Activated naive CD8-positive, alpha-beta T cell treated with anti-CD3 and anti-CD28 coated beads, Interleukin-2, amount 50 U/mL, for 24 hours (primary cell): ENCODE measurements at regions not wholly inside any gene's neighbourhood (a gene's known extent, or its start where the extent isn't known, plus 50 kb on each side); places are given as distances from the start of the nearest gene placed in this dataset.
"Not testable (repeated sequence)": the region's sequence is repeated elsewhere in the genome, so short reads cannot be mapped to it uniquely, and the experiment has no call there.

Experiments
- ATAC-seq: fragments of 150-1000 bp; cut with Tn5 transposase; one replicate; pipeline ENCODE4 v1.10.0; 2021
- DNase-seq: peaks from one replicate; pipeline ENCODE4 v3.0.0; 2021
- H3K27ac Mint-ChIP-seq: one replicate; pipeline ENCODE4 v1.8.0; 2021; ENCODE audit warnings: mild to moderate bottlenecking, mixed read lengths
- H3K27me3 Mint-ChIP-seq: one replicate; pipeline ENCODE4 v1.8.0; 2021; ENCODE audit warnings: mixed read lengths
- H3K36me3 Mint-ChIP-seq: one replicate; pipeline ENCODE4 v1.8.0; 2021; ENCODE audit warnings: low read depth, mixed read lengths
- H3K4me1 Mint-ChIP-seq: one replicate; pipeline ENCODE4 v1.8.0; 2021; ENCODE audit warnings: mixed read lengths
- H3K4me3 Mint-ChIP-seq: one replicate; pipeline ENCODE4 v1.8.0; 2021; ENCODE audit warnings: mild to moderate bottlenecking, moderate library complexity, mixed read lengths
- H3K9me3 Mint-ChIP-seq: one replicate; pipeline ENCODE4 v1.8.0; 2021; ENCODE audit warnings: mixed read lengths

GRCh38 chr2:51986101-51986500 lies 954.2 kb upstream of the NRXN1 start:
- Mint-ChIP-seq H3K27me3 (no peaks in the 10 kb centered on the region), H3K4me1 (no peaks in the 10 kb centered on the region), H3K27ac (no peak overlapping the region), H3K4me3 (no peak overlapping the region), H3K9me3 (no peaks in the 10 kb centered on the region), H3K36me3 (no peaks in the 10 kb centered on the region)
- ATAC-seq (no peak), DNase-seq (no peak)

DNA sequence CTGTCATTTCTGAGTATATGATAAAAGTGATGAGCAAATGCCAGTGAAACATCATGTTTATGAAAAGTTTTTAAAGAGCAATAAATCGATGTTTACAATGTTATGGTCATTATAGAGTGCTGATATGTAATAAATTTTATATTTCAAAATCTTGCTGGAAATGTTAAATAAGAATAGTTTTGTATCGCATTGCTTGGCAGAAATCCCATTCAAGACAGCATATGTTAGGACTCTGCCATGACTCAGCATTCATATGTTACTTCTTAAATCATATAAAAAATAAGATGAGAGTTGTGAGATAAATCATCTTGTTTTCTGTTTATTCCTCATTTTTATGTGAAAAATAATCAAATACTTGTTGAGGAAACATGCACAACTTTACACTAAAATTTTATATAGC lies 949.9 kb upstream of the NRXN1 start:
- Mint-ChIP-seq H3K4me1 (no peaks in the 10 kb centered on the region), H3K9me3 (no peaks in the 10 kb centered on the region), H3K27me3 (no peaks in the 10 kb centered on the region), H3K27ac (no peak overlapping the region), H3K36me3 (no peaks in the 10 kb centered on the region), H3K4me3 (no peak overlapping the region)
- ATAC-seq (no peak), DNase-seq (no peak)

- ATAC-seq (no peak), DNase-seq (no peak)
- H3K27ac Mint-ChIP-seq: no peak overlapping the region
- H3K4me1 Mint-ChIP-seq: no peaks in the 10 kb centered on the region
- H3K4me3 Mint-ChIP-seq: no peak overlapping the region
- H3K9me3 Mint-ChIP-seq: peaks cover 3% of the 10 kb centered on the region
- H3K27me3 Mint-ChIP-seq: no peaks in the 10 kb centered on the region
- no peaks in the 10 kb centered on the region for H3K36me3 Mint-ChIP-seq
Observed at GRCh38 chr2:51976623-51977022, 944.7 kb upstream of the NRXN1 start.

DNA sequence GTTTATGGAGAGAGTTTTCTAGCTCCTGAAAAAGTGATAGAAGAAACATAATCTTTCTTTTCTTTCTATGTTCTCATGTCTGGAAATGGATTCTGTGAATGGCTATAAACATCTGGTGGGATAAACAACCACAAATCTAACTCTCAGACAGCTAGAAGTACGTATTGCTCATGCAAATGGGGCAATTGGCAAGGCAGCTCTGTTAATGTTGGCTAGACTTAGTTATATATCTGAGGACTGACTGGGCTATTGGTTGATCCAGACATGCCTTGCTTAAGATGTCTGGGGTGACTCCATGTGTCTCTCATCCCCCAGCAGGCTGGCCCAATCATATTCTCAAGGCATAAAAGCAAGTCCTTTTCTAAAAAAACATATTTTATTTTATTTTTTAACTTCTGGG lies 939.2 kb upstream of the NRXN1 start:
- Mint-ChIP-seq H3K27ac (no peak overlapping the region), H3K9me3 (peaks cover 15% of the 10 kb centered on the region), H3K4me1 (no peaks in the 10 kb centered on the region), H3K4me3 (no peak overlapping the region), H3K27me3 (no peaks in the 10 kb centered on the region), H3K36me3 (no peaks in the 10 kb centered on the region)
- ATAC-seq (no peak), DNase-seq (no peak)

GRCh38 chr2:51969347-51969746 lies 937.4 kb upstream of the NRXN1 start:
- Mint-ChIP-seq H3K9me3 (peaks cover 15% of the 10 kb centered on the region), H3K4me3 (no peak overlapping the region), H3K4me1 (no peaks in the 10 kb centered on the region), H3K27ac (no peak overlapping the region), H3K36me3 (no peaks in the 10 kb centered on the region), H3K27me3 (no peaks in the 10 kb centered on the region)
- DNase-seq (no peak), ATAC-seq (no peak)

GRCh38 chr2:51960841-51961335 lies 929.0 kb upstream of the NRXN1 start:
- no peak for ATAC-seq
- Mint-ChIP-seq H3K9me3 (peaks cover 5% of the 10 kb centered on the region), H3K27me3 (no peaks in the 10 kb centered on the region), H3K27ac (no peak overlapping the region), H3K36me3 (no peaks in the 10 kb centered on the region), H3K4me1 (no peaks in the 10 kb centered on the region), H3K4me3 (no peak overlapping the region)
- DNase-seq: no peak

- H3K36me3 Mint-ChIP-seq: no peaks in the 10 kb centered on the region
- ATAC-seq: no peak
- H3K4me1 Mint-ChIP-seq: no peaks in the 10 kb centered on the region
- no peak for DNase-seq
- H3K9me3 Mint-ChIP-seq: peaks cover 5% of the 10 kb centered on the region
- H3K4me3 Mint-ChIP-seq: no peak overlapping the region
- H3K27me3 Mint-ChIP-seq: no peaks in the 10 kb centered on the region
- no peak overlapping the region for H3K27ac Mint-ChIP-seq
Observed at GRCh38 chr2:51960281-51960680, 928.3 kb upstream of the NRXN1 start.

DNA sequence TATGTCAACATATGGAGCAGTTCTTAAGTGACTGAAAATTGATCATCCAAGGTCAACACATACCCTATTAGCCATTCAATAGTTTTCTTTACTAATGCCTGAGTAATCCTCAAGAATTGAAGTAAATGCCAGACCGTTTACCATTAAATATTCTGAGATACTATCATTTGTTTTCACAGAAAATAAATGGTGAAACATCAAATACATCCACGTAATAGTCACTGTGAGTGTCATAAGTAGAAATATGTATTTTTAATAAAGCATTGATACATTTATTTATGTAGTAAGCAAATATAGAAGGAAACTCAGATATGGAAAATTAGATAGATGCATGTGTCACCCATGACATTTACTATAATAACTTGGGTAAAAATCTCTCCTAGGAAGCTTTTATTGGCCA lies 927.8 kb upstream of the NRXN1 start:
- DNase-seq: no peak

DNA sequence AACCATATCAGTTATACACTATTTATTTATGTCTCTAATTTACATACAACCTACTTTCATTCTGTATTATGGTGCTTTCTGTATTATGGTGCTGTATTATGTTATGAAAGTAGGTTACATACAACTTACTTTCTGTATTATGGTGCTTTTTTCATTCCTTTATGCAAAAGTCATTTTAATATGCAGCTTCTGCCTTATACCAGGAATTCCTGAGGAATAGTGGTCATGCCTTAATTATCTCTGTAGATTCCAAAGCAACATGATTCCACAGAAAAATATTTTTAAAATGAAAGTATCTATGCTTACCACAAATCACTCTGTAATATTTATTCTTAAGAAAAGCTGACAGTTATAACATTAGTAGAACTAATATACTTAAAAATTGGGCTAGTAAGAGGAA lies 922.0 kb upstream of the NRXN1 start:
- peaks cover 26% of the 10 kb centered on the region for H3K9me3 Mint-ChIP-seq
- no peak overlapping the region for H3K4me3 Mint-ChIP-seq
- no peaks in the 10 kb centered on the region for H3K27me3 Mint-ChIP-seq
- no peaks in the 10 kb centered on the region for H3K36me3 Mint-ChIP-seq
- no peak for DNase-seq
- no peaks in the 10 kb centered on the region for H3K4me1 Mint-ChIP-seq
- H3K27ac Mint-ChIP-seq: no peak overlapping the region
- ATAC-seq: no peak

More for the DNA sequence above, 927.8 kb upstream of the NRXN1 start:
- Mint-ChIP-seq H3K4me1 (no peaks in the 10 kb centered on the region), H3K9me3 (peaks cover 5% of the 10 kb centered on the region), H3K4me3 (no peak overlapping the region), H3K27me3 (no peaks in the 10 kb centered on the region), H3K27ac (no peak overlapping the region), H3K36me3 (no peaks in the 10 kb centered on the region)
- ATAC-seq: no peak

DNA sequence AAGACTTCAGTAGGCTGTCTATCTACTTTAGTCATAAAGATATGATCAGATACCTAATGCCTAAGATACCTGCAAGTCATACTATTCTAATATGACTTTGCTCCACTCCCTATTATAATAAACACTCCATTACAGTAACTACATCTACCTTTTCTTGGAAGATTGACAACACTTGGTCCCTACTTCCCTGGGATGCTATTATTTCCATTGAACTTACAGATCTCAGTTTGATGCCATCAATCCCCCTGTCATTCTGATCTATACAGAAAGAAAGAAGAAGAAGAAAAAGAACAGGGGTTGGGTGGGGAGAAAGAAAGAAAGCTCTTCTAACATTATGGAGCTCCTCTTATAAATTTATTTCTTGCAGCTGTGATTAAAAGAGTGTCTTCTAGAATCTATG lies 889.1 kb upstream of the NRXN1 start:
- Mint-ChIP-seq H3K36me3 (no peaks in the 10 kb centered on the region), H3K4me3 (no peak overlapping the region)

GRCh38 chr2:51920509-51920908 lies 888.6 kb upstream of the NRXN1 start:
- ATAC-seq (no peak), DNase-seq (no peak)
- Mint-ChIP-seq H3K9me3 (peaks cover 32% of the 10 kb centered on the region), H3K4me1 (no peaks in the 10 kb centered on the region), H3K4me3 (no peak overlapping the region), H3K36me3 (no peaks in the 10 kb centered on the region), H3K27me3 (no peaks in the 10 kb centered on the region), H3K27ac (no peak overlapping the region)

More for the DNA sequence above, 889.1 kb upstream of the NRXN1 start:
- Mint-ChIP-seq H3K9me3 (peaks cover 29% of the 10 kb centered on the region), H3K27me3 (no peaks in the 10 kb centered on the region), H3K4me1 (no peaks in the 10 kb centered on the region), H3K27ac (no peak overlapping the region)
- DNase-seq: no peak
- no peak for ATAC-seq

DNA sequence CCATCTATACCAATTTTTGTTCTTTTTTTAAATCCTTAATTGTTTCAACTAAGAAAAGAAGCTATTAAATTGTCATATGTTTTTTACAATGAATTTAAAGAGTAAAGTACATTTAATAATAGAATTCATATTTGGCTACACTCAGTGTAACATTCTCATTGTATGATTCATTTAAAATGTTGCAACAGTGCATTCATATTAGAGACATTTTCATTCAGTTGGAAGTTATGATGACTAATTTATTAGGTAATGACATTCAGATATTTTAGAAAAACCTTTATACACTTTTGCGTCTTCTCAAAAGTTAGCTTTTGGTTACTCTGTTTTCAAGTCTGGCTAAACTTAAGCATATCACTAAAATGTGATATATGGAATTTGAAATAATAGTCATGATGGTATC lies 887.5 kb upstream of the NRXN1 start:
- no peak for ATAC-seq
- Mint-ChIP-seq H3K4me1 (no peaks in the 10 kb centered on the region), H3K27me3 (no peaks in the 10 kb centered on the region), H3K4me3 (no peak overlapping the region), H3K36me3 (no peaks in the 10 kb centered on the region), H3K27ac (no peak overlapping the region), H3K9me3 (peaks cover 29% of the 10 kb centered on the region)
- DNase-seq: no peak

DNA sequence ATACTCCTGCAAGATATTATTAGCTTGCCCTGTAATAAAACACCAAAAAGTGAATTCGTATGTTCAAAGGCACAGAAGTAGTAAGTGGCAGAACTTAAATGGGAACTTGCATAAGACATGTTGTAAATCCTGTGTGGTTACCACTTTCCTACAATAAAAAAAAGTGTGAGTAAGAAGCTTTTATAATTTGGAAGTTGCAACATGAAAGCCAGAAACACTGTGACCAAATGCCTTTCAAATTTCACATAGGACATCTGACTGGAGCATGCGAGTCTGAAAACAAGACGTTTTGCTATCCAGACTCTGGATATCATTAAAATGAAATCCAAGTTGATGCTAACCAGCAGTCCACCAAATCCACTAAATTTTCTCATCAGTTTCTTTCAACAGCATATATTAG lies 886.2 kb upstream of the NRXN1 start:
- Mint-ChIP-seq H3K27me3 (no peaks in the 10 kb centered on the region), H3K4me1 (no peaks in the 10 kb centered on the region), H3K9me3 (peaks cover 33% of the 10 kb centered on the region), H3K27ac (no peak overlapping the region), H3K4me3 (no peak overlapping the region), H3K36me3 (no peaks in the 10 kb centered on the region)
- DNase-seq: no peak
- ATAC-seq: no peak

GRCh38 chr2:51903728-51904127 lies 871.8 kb upstream of the NRXN1 start:
- H3K27ac Mint-ChIP-seq: no peak overlapping the region
- no peaks in the 10 kb centered on the region for H3K27me3 Mint-ChIP-seq
- no peak overlapping the region for H3K4me3 Mint-ChIP-seq
- H3K9me3 Mint-ChIP-seq: peaks cover 20% of the 10 kb centered on the region
- DNase-seq (no peak), ATAC-seq (no peak)
- H3K36me3 Mint-ChIP-seq: no peaks in the 10 kb centered on the region
- no peaks in the 10 kb centered on the region for H3K4me1 Mint-ChIP-seq

DNA sequence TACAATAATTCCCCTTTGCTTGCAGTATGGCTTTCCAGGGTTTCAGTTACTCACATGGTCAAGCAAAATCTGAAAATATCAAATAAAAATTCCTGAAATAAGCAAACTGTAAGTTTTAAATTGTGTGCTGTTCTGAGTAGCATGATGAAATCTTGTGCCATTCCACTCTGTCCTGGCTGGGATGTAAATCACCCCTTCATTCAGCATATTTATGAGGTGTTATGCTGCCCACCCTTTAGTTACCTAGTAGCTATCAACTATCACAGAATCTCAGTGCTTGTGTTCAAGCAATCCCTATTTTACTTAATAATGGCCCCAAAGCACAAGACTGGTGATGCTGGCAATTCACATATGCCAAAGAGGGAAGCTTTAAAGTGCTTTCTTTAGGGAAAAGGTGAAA lies 867.7 kb upstream of the NRXN1 start:
- H3K4me1 Mint-ChIP-seq: no peaks in the 10 kb centered on the region
- peaks cover 15% of the 10 kb centered on the region for H3K9me3 Mint-ChIP-seq
- no peaks in the 10 kb centered on the region for H3K36me3 Mint-ChIP-seq
- DNase-seq (no peak), ATAC-seq (no peak)
- no peaks in the 10 kb centered on the region for H3K27me3 Mint-ChIP-seq
- no peak overlapping the region for H3K4me3 Mint-ChIP-seq
- no peak overlapping the region for H3K27ac Mint-ChIP-seq

- not testable (repeated sequence) for H3K4me1 Mint-ChIP-seq, H3K4me3 Mint-ChIP-seq, H3K27ac Mint-ChIP-seq, DNase-seq, H3K27me3 Mint-ChIP-seq, ATAC-seq, H3K36me3 Mint-ChIP-seq
- H3K9me3 Mint-ChIP-seq: peaks cover 10% of the 10 kb centered on the region
Observed at GRCh38 chr2:51894584-51894983, 862.7 kb upstream of the NRXN1 start.
